ENCODE measurements at regions not wholly inside any gene's neighbourhood (a gene's known extent, or its start where the extent isn't known, plus 50 kb on each side); places are given as distances from the start of the nearest gene placed in this dataset.
A peak's percentile ranks its signal among the peaks of the same experiment; 100 is the strongest.
"Not testable (repeated sequence)": the region's sequence is repeated elsewhere in the genome, so short reads cannot be mapped to it uniquely, and the experiment has no call there.

DNA sequence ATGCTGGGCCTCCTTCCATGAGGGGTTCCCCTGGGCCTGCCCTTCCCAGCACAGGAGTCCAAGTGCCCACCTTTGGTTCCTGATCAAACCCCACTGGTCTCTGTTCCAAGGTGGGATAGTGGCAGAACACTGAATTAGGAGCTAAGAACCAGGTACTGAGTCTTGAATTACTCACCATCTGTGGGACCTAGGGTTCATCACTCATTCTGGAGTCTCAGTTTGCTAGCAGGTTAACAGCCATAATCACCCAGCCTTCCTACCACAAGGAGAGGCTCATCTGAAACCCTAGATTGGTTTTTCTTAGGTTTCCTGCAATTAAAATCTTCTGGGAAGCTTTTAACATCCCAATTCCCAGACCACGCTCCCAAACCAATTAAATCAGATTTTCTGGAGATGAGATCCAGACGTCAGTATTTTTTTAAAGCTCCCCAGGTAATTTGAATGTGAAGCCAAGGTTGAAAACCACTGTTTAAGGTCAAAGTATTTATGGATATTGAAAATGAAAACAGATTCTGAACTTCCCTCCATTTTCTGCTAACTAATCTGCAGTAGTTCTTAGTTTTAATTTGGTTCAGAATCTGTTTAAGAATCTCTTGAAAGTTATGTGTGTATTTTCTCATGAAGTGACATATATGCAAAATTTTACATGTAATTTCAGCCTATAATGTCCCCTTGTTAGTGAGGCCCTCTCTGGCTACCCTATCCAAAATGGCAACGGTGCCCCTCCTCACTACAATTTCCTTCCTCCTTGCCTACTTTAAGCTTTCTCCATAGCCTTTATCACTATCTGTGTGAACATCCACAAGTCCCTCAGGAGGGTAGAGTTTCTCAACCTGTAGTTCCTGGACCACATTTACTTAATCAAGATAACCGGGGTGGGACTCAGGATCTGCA, 166.5 kb upstream of the CXCR4 start:
- no peak for DNase-seq (ENCODE audit: low read depth)

- no peak for DNase-seq (ENCODE audit: low read depth)
Measured at GRCh38 chr2:136282251-136282650, 164.3 kb upstream of the CXCR4 start.

- DNase-seq (ENCODE audit: low read depth): peak; percentile 15
Measured at GRCh38 chr2:136281281-136282114, 163.5 kb upstream of the CXCR4 start.

DNA sequence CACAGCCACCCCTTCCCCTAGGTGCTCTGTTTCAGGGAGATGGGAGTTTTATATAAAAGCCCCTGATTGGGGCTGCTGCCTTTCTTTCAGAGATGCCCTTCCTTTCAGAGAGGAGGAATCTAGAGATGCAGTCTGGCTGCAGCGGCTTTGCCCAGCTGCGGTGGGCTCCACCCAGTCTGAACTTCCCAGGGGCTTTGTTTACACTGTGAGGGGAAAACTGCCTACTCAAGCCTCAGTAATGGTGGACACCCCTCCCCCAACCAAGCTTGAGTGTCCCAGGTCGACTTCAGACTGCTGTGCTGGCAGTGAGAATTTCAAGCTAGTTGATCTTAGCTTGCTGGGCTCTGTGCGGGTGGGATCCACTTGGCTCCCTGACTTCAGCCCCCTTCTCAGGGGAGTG, 148.4 kb upstream of the CXCR4 start:
- DNase-seq (ENCODE audit: low read depth): not testable (repeated sequence)

GRCh38 chr2:136259551-136259950, 141.6 kb upstream of the CXCR4 start:
- no peak for DNase-seq (ENCODE audit: low read depth)

DNA sequence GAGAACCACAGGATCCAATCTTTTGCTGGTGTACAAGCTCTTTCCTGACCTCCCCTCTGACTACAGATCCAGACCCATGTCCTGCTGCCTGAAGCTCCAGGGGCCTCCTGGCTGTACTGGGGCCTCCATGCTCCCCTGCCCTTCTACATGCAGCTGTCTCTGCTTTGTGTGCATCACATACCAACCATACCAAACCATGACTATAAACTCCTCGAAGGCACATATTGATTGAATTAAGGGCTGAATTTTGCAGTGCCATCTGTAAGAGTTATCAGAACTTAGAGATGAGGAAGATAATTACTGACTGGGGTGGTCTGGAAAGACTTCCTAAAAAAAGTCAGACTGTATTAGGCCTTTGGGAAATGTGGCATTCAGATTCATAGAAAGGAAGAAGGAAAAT, 139.9 kb upstream of the CXCR4 start:
- no peak for DNase-seq (ENCODE audit: low read depth)

DNA sequence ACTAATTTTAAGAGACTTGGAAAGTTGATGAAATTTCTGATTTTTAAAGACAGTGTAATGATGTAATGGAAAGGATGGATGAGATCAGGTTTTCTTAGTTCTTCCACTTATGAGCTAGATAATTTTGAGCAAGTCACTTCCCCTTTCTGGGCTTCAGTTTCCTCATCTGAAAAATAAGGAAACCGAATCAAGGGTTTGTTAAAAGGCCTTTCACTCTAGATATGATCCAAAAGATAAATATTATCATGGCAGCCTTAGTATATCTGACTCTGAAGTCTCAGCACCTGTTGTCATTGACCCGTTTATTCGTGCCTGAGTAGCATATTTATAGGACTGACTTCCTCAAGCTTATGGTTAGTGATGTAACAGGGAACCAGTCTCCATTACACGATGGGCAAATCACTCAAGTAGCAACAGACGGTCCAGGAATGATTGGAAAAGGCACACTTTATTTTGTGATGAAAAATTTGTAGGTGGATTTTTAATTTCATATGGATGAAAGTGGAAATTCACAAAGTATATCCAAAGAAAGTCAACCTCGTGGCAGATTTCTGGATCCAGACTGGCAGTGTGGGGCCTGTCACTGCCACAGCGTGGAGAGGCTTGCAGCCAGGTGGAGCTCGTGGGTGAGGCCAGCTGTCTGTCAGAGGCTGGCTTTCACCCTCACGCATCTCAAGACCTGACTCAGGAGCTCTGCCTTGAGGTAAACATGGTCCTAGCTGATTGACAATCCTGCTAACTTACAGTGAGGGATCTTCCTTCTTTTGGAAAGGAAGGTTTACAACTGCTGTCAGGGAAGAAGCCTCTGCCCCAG, 137.9 kb upstream of the CXCR4 start:
- DNase-seq (ENCODE audit: low read depth): peak; percentile 14

DNA sequence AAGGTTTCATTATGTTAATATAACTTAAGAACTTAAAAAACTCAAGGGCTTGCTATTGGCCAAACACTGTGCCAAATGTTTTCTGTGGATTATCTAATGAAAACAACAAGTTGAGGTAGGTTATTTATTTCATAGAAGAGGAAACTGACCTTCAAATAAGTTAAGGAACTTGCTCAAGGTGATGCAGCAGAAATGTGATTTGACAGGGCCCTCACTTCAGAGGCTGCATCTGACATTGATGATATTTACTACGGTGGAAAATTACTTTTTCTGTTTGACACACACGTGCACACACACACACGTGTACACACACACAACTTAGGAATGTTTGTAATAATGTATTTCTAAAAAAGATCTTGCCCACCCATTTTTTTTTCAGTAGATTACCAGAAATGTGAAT, 137.2 kb upstream of the CXCR4 start:
- DNase-seq (ENCODE audit: low read depth): no peak

DNA sequence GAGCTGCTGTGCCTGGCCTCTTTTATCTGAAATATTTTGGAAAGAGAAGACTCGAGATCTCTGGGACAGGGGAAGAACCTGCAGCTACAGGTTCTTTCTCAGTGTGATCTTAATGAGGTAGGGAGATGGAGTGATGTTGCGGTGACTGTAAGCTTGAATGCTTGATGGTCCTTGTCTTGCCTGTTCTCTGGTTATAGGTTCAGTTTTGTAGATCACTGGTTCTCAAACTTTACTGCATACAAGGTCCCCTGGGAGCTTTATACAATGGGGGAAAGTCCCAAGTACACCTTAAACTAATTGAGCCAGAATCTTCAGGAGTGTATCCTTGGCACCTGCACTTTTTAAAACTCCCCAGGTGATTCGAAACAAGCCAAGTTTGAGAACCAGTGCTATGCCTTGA, 136.7 kb upstream of the CXCR4 start:
- DNase-seq (ENCODE audit: low read depth): no peak

- no peak for DNase-seq (ENCODE audit: low read depth)
Measured at GRCh38 chr2:136253288-136254004, 135.5 kb upstream of the CXCR4 start.

GRCh38 chr2:136251885-136252585, 134.1 kb upstream of the CXCR4 start:
- no peak for DNase-seq (ENCODE audit: low read depth)

- no peak for DNase-seq (ENCODE audit: low read depth)
Measured at GRCh38 chr2:136251197-136251884, 133.4 kb upstream of the CXCR4 start.

- DNase-seq (ENCODE audit: low read depth): no peak
Measured at GRCh38 chr2:136250131-136250530, 132.2 kb upstream of the CXCR4 start.

- DNase-seq (ENCODE audit: low read depth): no peak
Measured at GRCh38 chr2:136248907-136249306, 131.0 kb upstream of the CXCR4 start.

DNA sequence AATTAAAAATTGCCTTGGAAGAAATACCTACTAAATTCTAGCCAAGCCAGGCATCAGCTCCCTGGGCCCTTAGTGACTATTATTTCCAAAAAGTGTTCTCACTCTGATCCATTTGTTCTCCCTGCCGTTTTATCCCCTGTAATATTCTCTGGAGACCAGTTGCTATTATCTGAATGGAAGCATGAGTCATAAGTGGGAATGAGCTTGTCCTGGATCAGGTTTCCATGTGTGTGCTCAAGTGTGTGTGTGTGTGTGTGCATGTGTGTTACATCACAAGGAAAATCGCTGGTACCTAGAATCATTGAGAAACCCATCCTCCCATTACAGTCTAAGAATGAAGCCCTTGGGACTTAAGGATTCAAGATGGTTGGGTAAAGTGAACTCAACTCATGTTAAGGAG, 130.3 kb upstream of the CXCR4 start:
- no peak for DNase-seq (ENCODE audit: low read depth)

DNA sequence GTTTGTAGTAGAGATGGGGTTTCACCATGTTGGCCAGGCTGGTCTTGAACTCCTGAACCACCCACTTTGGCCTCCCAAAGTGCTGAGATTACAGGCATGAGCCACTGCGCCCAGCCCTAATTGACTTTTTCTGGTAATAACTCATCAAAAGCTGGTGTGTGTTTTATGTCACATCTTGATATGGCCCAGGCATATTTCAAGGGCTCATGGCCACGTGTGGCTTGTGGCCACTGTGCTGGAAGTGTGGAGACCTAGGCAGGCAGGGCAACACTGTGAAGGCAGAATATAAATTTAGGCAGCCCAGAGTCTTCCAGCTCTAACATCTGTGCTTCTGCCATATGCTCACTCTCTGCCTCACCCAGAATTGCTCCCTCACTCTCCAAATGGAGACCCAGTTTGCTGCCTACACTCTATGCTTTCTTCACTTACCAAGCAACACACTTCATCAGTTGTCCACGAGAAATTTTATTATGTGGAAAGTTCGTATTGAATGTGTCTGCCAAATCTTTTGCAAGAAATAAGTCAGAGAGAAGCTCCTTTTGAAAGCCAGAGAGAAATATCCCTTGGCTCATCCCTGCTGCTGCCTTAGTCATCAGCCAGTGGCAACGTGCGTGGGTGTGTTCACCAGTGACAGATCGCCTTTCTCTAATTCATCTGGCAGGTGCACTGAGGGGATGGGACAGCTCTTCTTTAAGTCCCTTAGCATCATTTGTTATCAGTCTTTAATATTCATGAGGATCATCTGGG, 129.4 kb upstream of the CXCR4 start:
- DNase-seq (ENCODE audit: low read depth): peak; percentile 29

DNA sequence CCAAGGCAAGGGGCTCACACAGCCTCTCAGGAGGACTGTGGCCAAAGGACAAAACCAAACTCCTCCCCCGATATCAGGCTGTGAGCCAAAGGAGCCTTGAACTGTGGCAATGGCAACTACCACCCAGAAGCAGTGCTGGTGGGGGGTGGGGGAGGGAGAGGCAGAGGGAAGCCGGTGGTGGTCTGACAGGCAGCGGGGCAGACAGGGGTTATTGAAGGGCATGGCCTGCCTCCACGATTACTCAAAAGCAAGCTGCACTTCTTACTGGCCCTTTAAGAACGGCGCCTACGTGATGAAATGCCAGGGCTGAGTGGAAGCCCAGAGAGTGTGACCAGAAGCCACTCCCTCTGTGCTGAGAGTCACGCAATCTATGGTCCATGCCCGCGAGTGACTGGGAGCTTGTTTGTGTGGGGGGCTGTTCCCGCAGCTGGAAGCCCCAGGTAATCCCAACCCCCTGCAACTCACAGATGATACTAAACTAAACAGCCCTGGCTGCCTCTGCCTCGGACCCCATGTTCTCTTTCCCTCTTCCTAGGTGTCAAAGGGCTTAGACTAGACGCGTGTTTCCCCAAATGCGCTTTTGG, 128.2 kb upstream of the CXCR4 start:
- no peak for DNase-seq (ENCODE audit: low read depth)

DNA sequence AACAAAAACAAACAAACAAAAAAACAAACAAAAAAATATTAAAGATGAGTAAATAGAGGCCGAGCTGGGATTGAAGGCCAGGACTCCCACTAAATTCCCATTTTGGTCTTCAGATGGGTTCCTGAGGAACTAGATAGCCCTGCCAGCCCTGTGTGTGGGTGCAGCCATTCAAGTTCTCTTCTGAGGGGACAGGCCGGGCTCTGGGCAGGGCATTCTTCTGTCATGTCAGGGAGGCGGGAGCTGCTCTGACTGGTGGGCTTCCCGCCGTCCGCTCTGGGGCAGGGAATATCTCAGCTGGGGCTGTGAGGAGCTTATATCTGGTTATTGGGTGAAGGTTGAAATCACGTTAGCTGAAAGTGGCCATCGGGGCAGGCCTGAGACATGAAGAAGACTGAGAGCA, 127.3 kb upstream of the CXCR4 start:
- no peak for DNase-seq (ENCODE audit: low read depth)

DNA sequence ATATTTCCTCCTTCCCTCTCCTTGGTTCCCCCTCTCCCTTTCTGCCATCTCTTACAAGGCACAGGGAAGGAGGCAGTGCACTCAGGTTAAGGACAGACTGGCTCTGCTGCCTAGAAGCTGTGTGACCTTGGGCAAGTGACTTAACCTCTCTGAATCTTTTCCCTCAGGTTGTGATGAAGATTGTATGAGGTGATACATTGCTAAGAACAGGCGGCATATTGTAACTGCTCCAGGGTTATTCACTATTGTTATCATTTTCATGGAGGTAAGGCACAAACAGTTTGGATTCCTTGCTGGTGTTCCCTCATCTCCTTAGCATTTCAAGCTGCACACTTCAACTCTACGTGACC, 126.6 kb upstream of the CXCR4 start:
- no peak for DNase-seq (ENCODE audit: low read depth)

Measured in stimulated activated CD4-positive, alpha-beta T cell treated with anti-CD3 and anti-CD28 coated beads, Interleukin-2, amount 100 ng/mL, for 4 hours (primary cell).